ENCODE measurements at regions not wholly inside any gene's neighbourhood (a gene's known extent, or its start where the extent isn't known, plus 50 kb on each side); places are given as distances from the start of the nearest gene placed in this dataset.

DNA sequence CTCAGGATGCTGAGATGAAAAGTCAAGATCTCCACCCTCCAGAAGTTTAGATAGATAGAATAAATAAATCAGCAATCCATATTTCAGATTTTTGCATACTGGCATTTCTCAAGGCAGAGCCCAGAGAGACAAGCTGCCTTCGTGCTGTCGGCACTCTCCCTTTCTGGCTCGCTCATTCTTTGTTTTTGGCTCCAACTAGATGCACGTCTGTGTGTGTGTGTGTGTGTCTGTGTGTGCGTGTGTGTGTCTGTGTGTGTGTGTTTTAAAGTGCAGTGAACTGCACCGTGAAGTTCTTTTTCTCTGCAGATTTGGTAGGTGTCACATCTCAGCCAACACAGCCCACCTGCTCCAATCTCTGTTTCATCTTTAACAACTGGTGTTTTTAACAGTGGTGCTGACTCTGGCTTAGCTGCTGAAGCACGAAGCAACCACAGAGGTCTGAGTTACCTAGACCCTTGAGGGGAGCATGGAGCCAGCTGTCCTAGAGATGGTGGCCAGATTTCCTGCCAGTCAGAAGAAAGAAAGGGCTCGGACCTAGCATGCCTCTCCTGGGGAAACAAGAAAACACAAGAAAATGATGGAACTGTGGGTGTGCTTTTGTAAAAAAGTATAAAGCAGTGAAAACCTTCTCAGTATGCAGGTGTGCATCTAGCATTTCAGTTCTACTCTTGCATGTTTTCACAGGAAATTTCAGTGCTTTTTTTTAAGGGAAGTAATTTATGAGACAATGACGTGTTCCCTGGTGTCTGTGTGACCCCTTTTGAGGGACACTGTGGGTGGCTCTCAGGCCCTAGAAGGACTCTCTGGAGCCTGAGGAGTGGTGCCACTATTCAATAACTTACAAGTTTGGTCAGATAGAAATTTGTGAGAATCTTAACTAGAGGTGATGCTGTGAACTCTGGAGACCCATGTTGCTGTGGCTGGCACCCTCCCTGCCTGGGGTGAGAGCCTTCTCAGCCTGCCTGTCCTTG is 364.3 kb downstream of the RNF144A start:
- in situ Hi-C loops (cut with HindIII; ENCODE audit: low sequenced_read_pairs), result no loop called here

DNA sequence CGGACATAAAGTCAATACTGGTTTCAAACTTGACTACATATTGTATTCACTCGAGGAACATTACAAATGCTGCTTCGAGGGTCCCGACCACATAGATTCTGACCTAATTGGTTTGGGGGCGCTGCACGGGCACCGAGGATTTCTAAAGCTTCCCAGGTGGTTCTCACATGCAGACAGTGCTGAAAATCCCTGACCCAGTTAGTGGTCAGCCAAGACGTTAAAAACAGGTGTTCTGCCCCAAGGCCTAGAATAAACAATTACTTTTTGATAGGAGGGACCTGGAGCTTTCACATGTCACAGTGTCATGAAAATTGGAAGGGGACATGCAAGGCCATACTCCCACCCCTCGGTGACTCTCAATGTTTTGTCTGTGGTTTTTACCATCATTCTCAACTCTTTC is 368.9 kb downstream of the RNF144A start:
- in situ Hi-C loops (cut with HindIII; ENCODE audit: low sequenced_read_pairs), result no loop called here

DNA sequence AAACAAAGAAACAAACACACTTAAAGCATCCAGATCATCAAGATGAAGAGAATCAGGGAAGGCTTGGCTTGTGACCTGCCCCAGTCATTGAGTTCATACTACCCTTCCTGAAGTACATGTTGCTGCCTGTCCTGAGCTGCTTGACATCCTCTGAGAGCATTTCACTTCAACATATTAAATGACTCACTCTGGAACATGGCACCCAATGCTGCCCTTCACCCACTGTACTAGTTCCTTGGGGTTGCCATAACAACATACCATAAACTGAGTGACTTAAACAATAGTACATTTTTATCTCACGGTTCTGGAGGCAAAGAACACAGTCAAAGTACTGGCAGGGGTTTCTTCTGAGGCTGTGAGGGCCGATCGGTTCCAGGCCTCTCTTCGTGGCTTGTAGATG is 371.3 kb downstream of the RNF144A start:
- in situ Hi-C loops (cut with HindIII; ENCODE audit: low sequenced_read_pairs), result no loop called here

DNA sequence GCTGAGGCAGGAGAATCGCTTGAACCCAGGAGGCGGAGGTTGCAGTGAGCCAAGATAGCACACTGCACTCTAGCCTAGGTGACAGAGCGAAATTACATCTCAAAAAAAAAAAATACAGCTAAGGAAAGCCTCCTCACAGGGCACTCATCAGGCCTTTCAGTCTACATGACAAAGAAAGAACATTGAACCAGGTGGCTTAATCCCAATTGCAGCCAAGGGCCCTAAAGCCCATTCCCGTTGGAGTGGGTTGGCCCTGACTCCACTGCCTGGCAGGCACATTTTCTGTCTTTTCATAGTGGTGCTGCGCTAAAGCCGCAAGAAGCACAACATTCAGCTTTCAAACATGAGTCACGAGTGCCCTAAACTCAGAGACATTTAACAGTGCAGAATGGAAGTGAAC is 372.5 kb downstream of the RNF144A start:
- in situ Hi-C loops (cut with HindIII; ENCODE audit: low sequenced_read_pairs), result no loop called here

DNA sequence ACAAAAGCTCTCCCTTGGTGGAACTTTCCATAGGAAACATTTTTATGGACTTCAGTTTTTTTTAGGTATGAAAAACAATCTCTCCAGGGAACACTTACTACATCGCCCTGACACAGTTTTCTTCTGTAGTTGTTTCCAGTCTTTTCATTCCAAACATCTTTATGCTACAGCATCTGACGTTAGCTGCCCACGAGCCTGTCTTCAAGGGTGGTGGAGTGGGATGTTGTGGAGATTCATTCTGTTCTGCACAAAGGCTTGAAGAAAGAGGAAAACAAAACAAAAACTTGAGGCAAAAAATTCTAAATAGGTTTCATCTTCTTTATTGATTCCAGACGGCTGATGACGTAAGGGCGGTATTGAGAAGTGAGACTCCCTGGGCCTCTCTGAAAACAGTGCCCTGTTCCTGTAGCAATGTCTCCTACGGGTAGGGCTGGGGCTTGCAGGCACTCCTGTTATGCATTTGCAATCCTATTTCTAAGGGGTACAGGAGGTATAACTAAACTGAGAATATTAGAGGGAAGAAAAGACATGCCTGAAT is 375.0 kb downstream of the RNF144A start:
- in situ Hi-C loops (cut with HindIII; ENCODE audit: low sequenced_read_pairs), result no loop called here

DNA sequence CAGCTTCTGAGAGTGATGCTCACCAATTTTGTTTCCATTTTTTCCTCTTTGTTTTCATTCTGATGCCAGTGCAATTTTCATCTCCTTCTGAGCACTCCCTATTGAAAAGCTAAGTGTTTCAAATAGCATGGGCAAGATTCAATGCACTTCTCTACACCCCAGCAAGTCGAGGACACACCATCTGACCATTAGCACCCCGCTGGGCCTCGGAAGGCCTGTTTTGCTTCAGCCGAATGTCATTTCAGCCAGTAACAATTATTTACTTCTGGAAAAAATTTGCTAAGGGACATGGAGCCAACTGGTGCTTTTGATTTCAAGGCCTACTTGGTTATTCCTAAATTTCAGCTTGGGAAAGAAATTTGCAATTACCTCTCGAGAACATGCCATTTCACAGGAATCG is 392.4 kb downstream of the RNF144A start:
- in situ Hi-C loops (cut with HindIII; ENCODE audit: low sequenced_read_pairs), result no loop called here

DNA sequence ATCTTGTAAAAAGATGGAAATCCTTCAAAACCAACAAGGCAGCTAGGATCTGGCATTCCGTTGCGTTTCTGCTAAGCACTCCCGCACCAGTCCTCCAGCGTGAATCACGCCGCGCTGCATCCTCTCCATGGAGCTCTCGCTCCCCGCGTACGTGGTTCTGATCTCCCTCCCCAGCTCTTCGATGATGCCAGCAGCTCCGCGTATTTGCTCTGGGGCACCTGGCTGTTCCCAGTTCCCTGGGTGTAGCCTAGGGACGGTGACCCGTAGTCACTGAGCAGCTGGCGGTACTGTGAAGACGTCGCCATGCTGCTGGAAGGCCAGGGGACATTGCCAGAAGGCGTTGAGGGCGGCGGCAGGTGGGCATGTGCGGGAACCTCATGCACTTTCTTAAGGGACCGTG is 407.5 kb downstream of the RNF144A start:
- in situ Hi-C loops (cut with HindIII; ENCODE audit: low sequenced_read_pairs), result no loop called here

DNA sequence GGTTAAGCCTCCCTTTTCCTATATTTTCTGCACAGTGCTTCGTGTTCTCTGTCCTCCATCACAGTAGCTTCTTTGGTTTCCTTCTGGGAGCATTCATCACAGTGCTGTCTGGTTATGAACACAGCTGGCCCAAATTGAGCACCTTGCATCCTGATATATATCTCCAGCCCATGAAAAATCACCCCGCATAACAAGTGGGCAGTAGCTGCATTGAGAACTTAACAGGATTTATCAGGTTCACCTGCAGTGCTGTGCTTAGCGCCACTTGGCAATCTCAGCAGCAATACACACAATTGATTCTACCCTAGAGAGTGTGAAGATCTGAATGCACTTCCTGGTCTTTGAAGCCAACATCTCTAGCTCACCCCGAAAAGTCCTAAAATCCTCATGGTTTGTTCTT is 408.0 kb downstream of the RNF144A start:
- in situ Hi-C loops (cut with HindIII; ENCODE audit: low sequenced_read_pairs), result no loop called here

DNA sequence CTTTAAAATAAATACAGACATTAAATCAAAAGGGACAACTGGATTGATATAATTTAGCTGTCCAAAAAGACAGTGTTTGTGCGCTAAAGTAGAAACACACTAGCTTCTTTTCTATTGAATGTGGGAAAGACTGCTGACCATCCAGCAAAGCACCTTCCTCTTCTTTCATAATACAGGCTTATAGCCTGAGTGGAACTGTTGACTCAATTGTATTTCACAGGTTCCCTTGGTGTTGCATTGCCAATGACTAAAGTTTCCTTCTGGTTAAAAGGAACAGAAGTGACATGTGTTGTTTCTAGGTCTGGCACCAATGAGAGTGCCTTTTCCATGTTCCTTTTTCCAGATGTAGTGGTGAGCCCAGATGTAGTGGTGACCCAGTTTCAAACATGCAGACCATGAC is 412.3 kb downstream of the RNF144A start:
- in situ Hi-C loops (cut with HindIII; ENCODE audit: low sequenced_read_pairs), result no loop called here

DNA sequence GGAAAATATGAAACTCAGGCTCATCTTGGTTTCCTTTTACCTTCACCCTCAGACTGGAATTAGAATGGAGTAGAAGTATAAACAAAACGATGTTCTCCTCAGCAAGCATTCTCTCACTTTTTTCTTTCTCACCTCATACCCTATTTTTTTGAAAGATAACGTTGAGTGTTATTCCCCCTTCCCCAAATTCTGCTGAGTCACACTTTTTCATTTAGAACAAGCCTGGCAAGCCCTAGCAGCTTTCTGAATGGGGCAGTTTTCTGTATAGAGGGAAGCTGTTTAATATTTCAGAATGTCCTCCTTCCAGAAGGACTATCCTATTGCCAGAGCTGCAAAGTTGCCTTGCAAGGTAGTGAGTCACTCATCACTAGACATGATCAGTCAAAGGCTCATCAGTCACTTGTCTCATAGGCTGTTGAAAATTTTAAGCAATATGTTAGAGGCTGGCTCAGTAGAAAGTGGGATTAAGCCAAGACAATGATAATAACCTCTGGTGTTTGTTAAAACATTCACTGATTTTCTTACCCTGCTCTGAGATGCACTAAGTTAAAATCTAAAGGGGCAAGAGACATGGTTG is 416.1 kb downstream of the RNF144A start:
- in situ Hi-C loops (cut with HindIII; ENCODE audit: low sequenced_read_pairs), result no loop called here

DNA sequence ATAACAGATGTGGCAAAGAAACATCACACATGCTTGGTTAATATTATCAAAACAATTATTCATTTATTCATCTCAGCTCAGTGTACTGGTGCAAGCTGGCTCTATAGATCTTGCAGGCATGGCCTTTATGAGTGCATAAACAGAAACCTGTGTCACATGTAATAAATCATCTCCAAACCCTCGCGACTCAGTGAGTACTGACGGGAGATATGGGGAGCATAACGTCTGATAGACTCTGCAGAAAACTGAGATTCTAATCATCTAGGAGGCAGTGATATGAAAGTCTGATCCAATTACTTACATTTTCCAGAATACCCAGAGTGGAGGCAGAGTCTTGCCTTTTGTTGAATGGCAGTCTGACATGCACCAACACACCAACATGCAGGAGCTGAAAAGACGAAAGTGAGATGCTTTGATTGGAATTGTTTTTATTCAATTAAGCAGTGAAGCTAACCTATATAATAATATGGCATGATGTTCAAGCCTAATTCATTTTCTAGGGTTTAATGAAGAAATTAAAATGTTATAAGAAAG is 416.8 kb downstream of the RNF144A start:
- in situ Hi-C loops (cut with HindIII; ENCODE audit: low sequenced_read_pairs), result no loop called here

DNA sequence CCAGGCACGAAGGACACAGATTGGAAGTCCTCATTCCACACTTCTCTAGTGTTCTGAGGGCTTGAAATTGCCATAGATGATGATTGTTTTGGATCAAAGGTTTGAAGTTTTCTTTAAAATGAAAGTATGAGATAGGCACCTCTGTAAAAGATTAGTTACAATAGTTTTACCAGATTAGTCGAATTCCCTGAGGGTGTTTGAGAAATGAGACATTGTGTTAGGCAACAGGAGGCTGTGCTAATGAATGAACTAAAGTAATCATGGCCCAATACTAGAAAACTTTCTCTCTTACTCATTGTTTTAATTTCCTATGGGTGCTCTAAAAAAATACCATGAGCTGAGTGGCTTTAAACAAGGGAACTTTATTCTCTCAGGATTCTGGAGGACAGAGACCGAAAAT is 421.7 kb downstream of the RNF144A start:
- in situ Hi-C loops (cut with HindIII; ENCODE audit: low sequenced_read_pairs), result no loop called here

DNA sequence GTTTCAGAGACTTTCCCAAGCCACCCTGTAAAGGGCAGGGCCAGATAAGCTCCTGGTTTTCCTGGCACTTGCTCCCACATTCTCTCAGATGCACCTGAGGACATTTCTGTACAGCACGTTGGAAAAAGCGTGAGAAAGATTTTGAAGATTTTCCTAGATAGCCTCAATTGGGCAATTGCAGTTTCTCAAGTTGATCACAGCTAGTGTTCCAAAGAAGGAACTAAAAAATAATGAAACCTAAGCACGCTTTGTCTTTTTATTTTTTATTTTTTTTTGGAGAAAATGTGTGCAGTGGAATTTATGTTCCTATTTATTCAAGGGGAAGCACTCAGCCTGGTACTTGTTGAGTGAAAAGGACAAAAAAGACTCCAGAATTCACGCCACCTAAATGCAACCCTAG is 429.1 kb downstream of the RNF144A start:
- in situ Hi-C loops (cut with HindIII; ENCODE audit: low sequenced_read_pairs), result no loop called here

DNA sequence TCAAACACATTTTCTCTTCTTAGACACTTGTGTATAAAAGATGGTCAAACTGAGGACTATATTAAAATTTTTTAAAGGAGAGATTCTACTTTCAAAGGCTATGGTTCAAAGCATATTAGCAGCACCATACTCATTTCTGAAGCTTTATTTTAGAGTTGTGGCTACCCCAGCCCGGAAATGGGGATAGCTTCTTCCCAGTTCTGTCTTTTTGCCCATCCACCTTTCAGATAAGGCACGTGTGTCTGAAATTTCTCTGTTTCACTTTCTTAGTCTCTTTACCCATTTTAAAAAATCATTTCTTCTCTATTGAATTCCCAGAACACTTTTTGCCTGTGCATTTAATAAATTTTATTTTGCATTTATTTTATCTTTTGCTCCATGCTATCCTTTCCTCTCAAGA is 431.5 kb downstream of the RNF144A start:
- in situ Hi-C loops (cut with HindIII; ENCODE audit: low sequenced_read_pairs), result no loop called here

DNA sequence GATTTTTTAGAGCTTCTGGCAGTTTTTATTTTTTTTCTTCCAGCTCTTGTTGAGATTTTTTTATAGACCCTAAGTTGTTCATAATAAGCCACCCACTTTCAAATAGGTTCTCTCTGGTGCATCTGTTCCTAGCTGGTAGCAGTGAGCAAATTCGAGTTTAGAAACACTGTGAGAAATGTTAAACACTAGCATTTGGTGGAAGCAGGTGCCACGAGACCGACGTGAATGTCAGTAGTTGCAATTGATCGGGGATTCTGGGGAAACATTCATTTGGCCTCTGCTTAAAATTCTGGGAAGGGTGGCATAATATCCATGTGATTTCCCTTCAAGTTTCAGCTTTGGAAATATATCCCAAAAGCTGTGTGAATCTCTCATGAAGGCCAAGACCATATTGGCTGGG is 435.0 kb downstream of the RNF144A start:
- in situ Hi-C loops (cut with HindIII; ENCODE audit: low sequenced_read_pairs), result no loop called here

DNA sequence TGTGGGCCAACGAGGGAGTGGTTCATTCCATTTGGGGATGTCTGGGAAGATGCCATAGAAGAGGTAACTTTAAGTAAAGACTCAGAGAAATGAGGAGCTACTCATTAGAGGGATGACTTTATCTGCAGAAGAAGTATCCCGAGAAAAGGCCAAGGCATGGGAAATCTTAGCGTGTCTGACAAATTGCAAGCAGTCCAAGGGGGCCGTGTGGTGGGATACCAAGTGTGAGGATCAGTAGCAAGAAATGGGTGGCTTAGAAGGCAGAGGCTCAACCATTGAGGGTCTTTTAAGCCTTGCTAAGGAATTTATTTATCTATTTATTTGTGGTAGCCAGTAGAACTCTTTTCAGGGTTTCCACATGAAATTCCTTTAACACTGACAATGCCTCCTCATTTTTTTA is 436.4 kb downstream of the RNF144A start:
- in situ Hi-C loops (cut with HindIII; ENCODE audit: low sequenced_read_pairs), result no loop called here

DNA sequence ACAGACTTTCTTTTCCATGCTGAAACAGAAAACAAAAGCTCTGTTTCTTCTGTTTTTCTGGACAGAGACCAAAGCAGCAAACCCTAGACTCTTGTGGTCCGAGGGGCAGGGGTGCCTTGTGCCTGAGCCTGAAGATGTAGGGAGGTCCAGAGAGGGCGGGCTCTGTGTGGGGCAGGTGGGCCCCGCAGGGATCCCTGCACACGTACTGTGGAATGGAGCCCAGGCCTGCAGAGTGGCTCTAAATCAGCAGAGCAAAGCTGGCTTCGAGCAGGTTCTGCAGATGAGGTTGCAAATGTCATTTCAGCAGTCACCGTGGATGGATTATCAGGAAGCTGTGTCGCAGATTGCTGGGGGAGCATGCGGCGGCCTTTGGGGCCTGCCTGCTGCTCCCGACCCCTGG is 438.6 kb downstream of the RNF144A start:
- in situ Hi-C loops (cut with HindIII; ENCODE audit: low sequenced_read_pairs), result no loop called here

DNA sequence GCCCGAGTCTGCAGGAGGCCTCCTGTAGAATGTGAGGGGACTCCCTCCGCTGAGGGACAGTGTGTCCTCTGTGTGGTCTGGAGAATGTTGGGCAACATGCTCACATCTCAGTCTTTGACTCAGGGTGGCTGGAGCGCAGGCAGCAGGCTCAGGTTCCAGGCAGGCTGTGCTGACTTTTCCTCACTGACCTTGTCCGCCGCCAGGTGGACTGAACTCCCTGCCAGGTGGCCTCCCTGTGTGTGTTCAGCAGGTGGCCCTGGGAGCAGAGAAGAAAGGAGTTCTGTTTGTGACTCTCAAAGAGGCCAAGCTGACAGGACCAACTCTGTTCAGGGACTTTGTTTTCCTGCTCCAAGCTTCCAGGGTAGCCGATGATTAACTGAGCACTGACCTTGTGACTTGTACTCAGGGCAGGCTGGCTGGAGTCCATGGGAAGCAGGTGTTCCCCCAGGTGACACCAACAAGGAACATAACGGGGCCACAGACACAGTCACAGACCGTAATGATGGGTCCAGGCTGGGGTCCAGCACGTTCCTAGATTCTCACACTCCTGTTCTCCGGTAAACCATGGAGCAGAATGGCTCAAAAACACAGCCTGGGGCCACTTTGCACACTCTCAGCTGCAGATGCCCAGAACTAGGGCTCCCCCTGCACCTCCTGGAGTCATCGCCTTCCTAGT is 439.8 kb downstream of the RNF144A start:
- in situ Hi-C loops (cut with HindIII; ENCODE audit: low sequenced_read_pairs), result no loop called here

DNA sequence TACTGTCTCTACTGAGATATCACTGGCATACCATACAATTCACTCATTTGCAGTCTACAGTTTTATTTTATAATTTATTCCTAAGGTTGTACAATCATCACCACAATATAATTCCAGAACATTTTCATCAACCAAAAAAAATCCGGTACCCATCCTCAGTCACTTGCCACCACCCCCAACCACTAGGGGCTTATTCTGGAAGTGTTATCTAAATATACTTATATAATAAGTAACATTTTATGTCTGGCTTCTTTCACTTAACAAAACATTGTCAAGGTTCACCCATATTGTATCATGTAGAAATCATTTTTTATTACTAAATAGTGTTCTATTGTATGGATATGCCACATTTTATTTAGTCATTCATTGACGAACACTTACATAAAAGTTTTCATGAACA is 440.8 kb downstream of the RNF144A start:
- in situ Hi-C loops (cut with HindIII; ENCODE audit: low sequenced_read_pairs), result no loop called here

DNA sequence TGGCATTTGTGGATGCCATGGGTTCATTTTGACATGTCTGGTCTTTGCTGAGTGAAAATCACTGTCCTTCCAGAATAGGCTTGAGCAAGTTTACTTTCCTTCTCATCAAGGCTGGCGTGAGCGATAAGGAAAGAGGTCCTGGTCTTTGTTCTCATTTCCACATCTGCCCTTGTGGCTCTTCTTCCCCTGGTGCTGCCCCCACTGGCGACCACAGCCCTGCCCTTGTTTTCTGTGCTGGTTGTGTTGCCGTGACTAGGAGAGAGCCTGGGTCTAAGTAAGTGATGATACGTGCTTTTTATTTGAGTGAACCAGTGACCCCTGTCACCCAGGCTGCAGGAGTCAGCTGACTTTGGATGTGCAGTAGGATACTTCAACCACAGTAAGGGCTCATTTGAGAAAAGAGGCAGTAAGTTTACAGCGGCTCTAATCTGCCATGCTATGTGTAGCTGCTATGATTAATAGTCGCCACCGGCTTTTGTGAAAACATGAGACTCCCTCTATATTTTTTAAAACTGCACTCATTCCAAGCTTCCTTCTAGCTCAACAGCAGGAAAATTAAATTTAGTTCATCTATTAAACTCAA is 441.7 kb downstream of the RNF144A start:
- in situ Hi-C loops (cut with HindIII; ENCODE audit: low sequenced_read_pairs), result no loop called here

DNA sequence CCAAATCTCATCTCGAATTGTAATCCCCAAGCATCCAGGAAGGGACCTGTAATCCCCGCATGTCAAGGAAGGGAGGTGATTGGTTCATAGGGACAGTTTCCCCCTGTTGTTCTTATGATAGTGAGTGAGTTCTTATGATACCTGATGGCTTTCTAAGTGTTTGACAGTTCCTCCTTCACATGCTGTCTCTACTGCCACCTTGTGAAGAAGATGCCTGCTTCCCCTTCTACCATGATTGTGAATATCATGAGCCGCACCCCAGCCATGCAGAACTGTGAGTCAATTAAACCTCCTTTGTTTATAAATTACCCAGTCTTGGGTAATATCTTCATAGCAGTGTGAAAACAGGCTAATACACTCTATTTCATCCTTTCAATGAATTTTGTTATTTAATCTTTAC is 446.7 kb downstream of the RNF144A start:
- in situ Hi-C loops (cut with HindIII; ENCODE audit: low sequenced_read_pairs), result no loop called here
